ENCODE measurements at regions not wholly inside any gene's neighbourhood (a gene's known extent, or its start where the extent isn't known, plus 50 kb on each side); places are given as distances from the start of the nearest gene placed in this dataset.

DNA sequence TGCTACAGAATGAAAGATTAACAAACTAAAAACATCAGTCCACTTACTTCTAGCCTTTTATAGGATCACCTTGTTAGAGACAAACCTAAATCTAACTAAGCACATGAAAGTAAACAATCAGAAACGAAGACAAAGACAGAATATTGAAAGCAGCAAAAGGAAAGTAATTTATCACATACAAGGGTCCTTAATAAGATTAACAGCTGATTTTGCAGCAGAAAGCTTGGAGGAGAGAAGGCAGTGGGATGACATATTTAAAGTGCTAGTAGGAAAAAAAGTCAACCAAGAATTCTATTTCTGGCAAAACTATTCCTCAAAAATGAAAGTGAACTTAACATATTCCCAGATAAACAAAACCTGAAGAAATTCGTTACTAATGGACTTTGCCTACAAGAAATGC is 286.4 kb downstream of the RWDD3 start:
- TF ChIP-seq, protein P1, sequence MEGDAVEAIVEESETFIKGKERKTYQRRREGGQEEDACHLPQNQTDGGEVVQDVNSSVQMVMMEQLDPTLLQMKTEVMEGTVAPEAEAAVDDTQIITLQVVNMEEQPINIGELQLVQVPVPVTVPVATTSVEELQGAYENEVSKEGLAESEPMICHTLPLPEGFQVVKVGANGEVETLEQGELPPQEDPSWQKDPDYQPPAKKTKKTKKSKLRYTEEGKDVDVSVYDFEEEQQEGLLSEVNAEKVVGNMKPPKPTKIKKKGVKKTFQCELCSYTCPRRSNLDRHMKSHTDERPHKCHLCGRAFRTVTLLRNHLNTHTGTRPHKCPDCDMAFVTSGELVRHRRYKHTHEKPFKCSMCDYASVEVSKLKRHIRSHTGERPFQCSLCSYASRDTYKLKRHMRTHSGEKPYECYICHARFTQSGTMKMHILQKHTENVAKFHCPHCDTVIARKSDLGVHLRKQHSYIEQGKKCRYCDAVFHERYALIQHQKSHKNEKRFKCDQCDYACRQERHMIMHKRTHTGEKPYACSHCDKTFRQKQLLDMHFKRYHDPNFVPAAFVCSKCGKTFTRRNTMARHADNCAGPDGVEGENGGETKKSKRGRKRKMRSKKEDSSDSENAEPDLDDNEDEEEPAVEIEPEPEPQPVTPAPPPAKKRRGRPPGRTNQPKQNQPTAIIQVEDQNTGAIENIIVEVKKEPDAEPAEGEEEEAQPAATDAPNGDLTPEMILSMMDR (IDR thresholded peaks at IDR 0.05; ENCODE audit: low read depth, low read length, missing input control), result no peak
- TF ChIP-seq TAF1 (conservative IDR thresholded peaks at IDR 0.05) (no peak), RAD21 (IDR thresholded peaks at IDR 0.05) (no peak), YY1 (IDR thresholded peaks at IDR 0.05) (no peak), EGR1 (IDR thresholded peaks at IDR 0.05; ENCODE audit: low read depth in 2 of 2) (no peak), RXRA (IDR thresholded peaks at IDR 0.05) (no peak)
- TF ChIP-seq, protein P2, sequence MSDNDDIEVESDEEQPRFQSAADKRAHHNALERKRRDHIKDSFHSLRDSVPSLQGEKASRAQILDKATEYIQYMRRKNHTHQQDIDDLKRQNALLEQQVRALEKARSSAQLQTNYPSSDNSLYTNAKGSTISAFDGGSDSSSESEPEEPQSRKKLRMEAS (IDR thresholded peaks at IDR 0.05), result no peak
- TF ChIP-seq, protein P3, sequence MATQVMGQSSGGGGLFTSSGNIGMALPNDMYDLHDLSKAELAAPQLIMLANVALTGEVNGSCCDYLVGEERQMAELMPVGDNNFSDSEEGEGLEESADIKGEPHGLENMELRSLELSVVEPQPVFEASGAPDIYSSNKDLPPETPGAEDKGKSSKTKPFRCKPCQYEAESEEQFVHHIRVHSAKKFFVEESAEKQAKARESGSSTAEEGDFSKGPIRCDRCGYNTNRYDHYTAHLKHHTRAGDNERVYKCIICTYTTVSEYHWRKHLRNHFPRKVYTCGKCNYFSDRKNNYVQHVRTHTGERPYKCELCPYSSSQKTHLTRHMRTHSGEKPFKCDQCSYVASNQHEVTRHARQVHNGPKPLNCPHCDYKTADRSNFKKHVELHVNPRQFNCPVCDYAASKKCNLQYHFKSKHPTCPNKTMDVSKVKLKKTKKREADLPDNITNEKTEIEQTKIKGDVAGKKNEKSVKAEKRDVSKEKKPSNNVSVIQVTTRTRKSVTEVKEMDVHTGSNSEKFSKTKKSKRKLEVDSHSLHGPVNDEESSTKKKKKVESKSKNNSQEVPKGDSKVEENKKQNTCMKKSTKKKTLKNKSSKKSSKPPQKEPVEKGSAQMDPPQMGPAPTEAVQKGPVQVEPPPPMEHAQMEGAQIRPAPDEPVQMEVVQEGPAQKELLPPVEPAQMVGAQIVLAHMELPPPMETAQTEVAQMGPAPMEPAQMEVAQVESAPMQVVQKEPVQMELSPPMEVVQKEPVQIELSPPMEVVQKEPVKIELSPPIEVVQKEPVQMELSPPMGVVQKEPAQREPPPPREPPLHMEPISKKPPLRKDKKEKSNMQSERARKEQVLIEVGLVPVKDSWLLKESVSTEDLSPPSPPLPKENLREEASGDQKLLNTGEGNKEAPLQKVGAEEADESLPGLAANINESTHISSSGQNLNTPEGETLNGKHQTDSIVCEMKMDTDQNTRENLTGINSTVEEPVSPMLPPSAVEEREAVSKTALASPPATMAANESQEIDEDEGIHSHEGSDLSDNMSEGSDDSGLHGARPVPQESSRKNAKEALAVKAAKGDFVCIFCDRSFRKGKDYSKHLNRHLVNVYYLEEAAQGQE (IDR thresholded peaks at IDR 0.05), result no peak
- TF ChIP-seq, protein P4, sequence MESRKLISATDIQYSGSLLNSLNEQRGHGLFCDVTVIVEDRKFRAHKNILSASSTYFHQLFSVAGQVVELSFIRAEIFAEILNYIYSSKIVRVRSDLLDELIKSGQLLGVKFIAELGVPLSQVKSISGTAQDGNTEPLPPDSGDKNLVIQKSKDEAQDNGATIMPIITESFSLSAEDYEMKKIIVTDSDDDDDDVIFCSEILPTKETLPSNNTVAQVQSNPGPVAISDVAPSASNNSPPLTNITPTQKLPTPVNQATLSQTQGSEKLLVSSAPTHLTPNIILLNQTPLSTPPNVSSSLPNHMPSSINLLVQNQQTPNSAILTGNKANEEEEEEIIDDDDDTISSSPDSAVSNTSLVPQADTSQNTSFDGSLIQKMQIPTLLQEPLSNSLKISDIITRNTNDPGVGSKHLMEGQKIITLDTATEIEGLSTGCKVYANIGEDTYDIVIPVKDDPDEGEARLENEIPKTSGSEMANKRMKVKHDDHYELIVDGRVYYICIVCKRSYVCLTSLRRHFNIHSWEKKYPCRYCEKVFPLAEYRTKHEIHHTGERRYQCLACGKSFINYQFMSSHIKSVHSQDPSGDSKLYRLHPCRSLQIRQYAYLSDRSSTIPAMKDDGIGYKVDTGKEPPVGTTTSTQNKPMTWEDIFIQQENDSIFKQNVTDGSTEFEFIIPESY (IDR thresholded peaks at IDR 0.05), result no peak

Measured in liver (tissue), 3 donors.